Fibroblast of pulmonary artery (primary cell): ENCODE measurements at regions not wholly inside any gene's neighbourhood (a gene's known extent, or its start where the extent isn't known, plus 50 kb on each side); places are given as distances from the start of the nearest gene placed in this dataset.

Experiments used
- DNase-seq: peaks from one replicate; pipeline ENCODE4 v3.0.0-alpha.2; 2010; ENCODE audit warnings: low read depth
- H3K4me3 ChIP-seq: replicated peaks from 2 replicates; pipeline ENCODE4 v1.5.1; 2011; ENCODE audit warnings: low read depth, mild to moderate bottlenecking, control low read depth, low read length, moderate library complexity
- TF ChIP-seq, protein P1 (sequence below): IDR thresholded peaks from 2 replicates; pipeline ENCODE4 v1.5.1; 2011; ENCODE audit warnings: mild to moderate bottlenecking, control low read depth, low read length, inconsistent platforms; ENCODE audit errors: missing control alignments

DNA sequence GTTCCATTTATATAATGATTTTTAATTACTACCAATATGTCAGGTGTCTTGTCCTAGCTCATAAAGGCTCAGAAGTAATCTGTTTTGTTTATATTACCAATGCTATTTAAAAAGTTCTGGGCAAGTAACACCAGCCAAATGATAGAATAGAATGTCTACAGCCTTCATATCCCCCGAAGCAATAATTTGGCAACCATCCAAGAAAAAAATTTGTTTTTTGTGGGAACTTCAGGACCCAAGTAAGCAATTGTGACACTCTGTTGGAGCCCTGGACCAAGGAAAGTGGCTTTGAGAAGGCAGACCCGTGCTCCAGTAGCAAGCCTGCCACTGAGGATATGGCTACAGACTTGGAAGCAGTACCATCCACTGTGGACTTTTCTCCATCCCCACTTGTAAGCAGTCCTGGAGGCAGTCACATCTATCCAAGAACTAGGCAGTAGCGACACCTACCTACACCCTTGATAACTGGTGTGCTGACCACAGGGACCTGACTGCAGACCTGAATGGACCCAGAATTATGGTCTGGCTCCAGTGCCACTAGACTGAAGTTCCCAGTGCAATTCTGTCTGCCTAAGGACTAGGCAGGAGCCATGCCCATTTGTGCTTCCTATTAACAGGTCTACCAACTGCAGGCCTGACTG, 870.7 kb upstream of the ADGRL2 start:
- DNase-seq: no peak
- no peak overlapping the region for H3K4me3 ChIP-seq
- TF ChIP-seq, protein P1, sequence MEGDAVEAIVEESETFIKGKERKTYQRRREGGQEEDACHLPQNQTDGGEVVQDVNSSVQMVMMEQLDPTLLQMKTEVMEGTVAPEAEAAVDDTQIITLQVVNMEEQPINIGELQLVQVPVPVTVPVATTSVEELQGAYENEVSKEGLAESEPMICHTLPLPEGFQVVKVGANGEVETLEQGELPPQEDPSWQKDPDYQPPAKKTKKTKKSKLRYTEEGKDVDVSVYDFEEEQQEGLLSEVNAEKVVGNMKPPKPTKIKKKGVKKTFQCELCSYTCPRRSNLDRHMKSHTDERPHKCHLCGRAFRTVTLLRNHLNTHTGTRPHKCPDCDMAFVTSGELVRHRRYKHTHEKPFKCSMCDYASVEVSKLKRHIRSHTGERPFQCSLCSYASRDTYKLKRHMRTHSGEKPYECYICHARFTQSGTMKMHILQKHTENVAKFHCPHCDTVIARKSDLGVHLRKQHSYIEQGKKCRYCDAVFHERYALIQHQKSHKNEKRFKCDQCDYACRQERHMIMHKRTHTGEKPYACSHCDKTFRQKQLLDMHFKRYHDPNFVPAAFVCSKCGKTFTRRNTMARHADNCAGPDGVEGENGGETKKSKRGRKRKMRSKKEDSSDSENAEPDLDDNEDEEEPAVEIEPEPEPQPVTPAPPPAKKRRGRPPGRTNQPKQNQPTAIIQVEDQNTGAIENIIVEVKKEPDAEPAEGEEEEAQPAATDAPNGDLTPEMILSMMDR: no peak

DNA sequence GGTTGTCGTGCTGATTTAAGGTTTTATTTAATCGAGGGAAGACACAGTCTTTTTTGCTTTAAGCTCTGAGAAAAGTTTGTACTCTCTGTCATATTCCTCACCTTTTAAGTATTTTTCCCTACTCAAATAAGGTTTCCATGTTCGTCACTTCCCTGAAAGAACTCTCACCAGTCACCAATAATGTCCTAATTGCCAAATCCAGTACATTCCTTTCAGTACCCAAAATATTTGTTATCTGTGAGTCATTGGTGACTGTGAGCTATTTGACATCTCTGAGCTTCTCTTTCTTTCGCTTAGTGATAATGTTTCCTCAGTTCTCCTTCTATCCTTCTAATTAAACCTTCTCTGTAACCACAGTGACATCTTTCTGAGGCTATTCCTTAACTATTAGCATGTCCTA, 874.2 kb upstream of the ADGRL2 start:
- TF ChIP-seq, protein P1: no peak

DNA sequence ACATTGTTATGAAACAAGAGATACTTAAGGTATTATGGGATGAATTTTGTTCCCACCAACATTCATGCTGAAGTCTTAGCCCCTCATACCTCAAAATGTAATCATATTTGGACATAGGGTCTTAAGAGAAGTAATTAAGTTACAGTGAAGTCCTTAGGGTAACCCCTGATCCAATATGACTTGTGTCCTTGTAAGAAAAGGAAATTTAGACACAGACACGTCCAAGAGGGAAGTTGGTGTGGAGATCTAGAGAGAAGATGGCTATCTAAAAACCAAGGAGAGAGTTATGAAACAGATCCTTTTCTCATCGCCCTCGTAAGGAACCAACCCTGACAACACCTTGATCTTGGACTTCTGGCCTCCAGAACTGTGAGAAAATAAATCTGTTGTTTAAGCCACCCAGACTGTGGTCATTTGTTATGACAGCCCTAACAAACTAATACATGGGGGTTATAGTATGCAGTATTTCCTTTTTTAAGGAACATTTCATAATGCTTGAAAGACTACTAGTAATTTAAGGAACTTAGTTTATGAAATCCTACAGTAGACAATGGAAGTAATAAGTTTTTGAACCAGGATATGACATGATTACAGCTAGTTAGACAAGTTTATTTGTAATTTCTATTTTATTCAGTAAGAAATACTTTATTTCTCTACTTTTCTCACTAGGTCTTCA, 875.5 kb upstream of the ADGRL2 start:
- no peak overlapping the region for H3K4me3 ChIP-seq
- DNase-seq: no peak
- TF ChIP-seq, protein P1: no peak

More for the DNA sequence above, 874.2 kb upstream of the ADGRL2 start:
- peak; percentile 16 for DNase-seq
- H3K4me3 ChIP-seq: no peak overlapping the region

DNA sequence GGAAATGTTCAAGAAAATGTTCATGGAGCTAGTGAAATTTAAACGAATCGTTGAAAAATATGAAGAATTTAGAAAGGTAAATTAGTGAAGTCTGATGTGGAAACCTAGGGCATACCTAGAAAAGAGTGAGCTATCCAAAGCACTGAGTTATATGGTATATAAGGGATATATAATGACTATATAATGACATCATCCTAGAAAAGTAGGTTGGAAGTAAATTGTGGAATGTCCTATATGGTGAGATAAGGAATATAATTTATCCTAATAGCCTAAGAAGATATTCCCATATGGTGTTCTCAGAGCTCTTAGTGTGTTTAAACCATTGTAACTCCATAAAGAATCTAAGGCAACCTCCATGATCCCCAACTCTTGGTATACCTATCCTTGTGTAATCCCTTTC, 876.4 kb upstream of the ADGRL2 start:
- no peak for DNase-seq
- H3K4me3 ChIP-seq: no peak overlapping the region
- TF ChIP-seq, protein P1: no peak

DNA sequence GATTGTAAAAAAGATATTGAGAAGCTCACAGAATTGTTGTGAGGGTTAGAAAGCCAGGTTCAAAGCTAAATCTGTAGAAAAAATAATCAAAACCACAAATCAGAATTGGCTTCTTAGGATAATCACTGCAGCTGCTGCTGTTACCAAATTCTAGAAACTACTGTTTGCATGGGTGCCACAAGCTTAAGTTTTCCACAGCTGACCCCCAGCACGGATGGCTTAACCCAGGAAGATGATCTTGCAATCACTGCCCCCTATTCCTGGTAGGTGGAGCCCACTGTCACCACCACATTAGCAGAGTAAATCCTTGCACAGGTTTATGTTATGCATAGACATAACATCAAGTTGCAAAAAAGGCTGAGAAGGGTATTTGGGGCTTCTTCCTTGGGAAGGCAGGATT, 877.8 kb upstream of the ADGRL2 start:
- no peak overlapping the region for H3K4me3 ChIP-seq
- TF ChIP-seq, protein P1: no peak
- no peak for DNase-seq

DNA sequence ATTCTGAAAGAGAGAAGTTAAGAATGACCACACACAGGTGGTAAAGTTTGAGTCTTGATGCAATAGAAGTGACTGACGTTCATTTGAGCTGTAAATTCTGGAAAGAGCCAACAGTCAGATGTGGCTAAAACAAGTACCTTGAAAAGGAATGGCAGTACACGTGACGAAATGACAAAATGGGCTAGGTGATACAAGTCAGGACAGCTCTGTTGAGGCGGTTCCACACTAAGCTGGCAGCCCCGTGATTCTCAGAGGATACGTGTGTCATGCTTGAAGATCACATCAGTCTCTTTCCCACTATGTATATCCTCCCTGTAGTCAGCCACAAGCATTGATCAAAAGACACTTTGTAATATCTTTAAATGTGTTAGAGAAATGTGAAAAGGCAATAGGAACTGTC, 881.3 kb upstream of the ADGRL2 start:
- TF ChIP-seq, protein P1: no peak
- no peak for DNase-seq
- no peak overlapping the region for H3K4me3 ChIP-seq

DNA sequence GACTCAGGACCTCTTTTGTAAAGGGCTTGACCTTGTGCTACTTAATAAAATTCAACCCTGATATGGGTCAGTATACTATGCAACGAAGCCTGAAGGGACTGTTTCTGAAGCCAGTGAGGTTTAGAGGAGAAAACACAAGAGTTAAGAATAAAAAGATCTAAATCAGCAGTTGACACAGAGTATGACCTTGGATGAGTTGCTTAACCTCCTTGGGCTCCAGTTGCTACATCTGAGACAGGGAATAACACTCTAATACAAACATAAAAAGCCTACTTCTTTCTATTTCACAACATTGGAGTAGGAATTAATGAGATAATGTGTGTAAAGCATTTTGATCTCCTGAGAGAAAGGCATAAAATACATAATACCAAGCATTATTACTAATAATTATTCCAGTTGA, 882.4 kb upstream of the ADGRL2 start:
- no peak overlapping the region for H3K4me3 ChIP-seq
- TF ChIP-seq, protein P1: no peak
- no peak for DNase-seq
